Duodenal mucosa (tissue), 2 donors: ENCODE measurements at regions not wholly inside any gene's neighbourhood (a gene's known extent, or its start where the extent isn't known, plus 50 kb on each side); places are given as distances from the start of the nearest gene placed in this dataset.

Experiments used
- H3K27ac ChIP-seq: one replicate; pipeline ENCODE4 v1.7.0; 2013; ENCODE audit warnings: low read depth, low read length
- H3K27me3 ChIP-seq, 2 donors: one replicate each; pipeline ENCODE4 v1.7.0; 2013; ENCODE audit warnings: low read length in 2 of 2, control low read depth in 1 of 2; ENCODE audit not compliant: insufficient read depth in 2 of 2, control insufficient read depth in 1 of 2
- H3K36me3 ChIP-seq, 2 donors: one replicate each; pipeline ENCODE4 v1.7.0; 2013; ENCODE audit warnings: low read length in 2 of 2, control low read depth in 1 of 2; ENCODE audit not compliant: insufficient read depth in 2 of 2, control insufficient read depth in 1 of 2
- H3K4me1 ChIP-seq, 2 donors: one replicate each; pipeline ENCODE4 v1.7.0; 2013; ENCODE audit warnings: low read length in 2 of 2, control low read depth in 1 of 2; ENCODE audit not compliant: insufficient read depth in 2 of 2, control insufficient read depth in 1 of 2
- H3K4me3 ChIP-seq, 2 donors: one replicate each; pipeline ENCODE4 v1.7.0; 2013; ENCODE audit warnings: low read length in 2 of 2, low read depth in 1 of 2
- H3K9ac ChIP-seq, 2 donors: one replicate each; pipeline ENCODE4 v1.7.0; 2013; ENCODE audit warnings: low read length in 2 of 2, low read depth in 1 of 2
- H3K9me3 ChIP-seq, 2 donors: one replicate each; pipeline ENCODE4 v1.7.0; 2013; ENCODE audit warnings: low read length in 2 of 2, control low read depth in 1 of 2; ENCODE audit not compliant: control insufficient read depth in 1 of 2

DNA sequence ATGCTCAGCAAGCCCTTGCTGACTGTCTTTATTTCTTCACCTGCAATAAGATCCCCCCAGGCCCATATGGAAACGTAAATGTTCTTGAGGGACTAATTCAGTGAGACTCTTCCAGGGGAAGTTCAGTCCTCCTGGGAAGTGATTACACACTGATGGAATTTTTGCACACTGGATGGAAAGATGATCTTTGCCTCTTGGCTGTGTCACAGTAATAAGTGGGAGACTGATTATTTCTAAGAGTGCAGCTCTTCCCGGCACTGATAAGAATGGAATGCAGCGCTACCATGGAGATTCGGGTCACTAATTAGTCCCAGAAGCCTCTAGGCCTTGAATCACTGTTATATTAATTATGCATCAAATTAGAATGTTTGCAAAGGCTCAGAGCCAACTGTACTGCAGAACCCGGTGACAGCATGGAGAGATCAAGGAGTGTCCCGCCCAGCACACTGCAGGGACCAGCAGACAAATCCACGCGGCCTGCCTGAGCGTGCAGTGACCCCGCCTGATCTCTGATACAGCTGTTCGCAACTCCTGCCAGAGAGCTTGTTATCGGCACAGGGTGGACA, 178.3 kb downstream of the SNX19 start:
- Histone ChIP-seq H3K4me1 (peaks cover 7 to 14% of the 10 kb centered on the region in 2 donors), H3K9ac (no peak overlapping the region), H3K4me3 (no peak overlapping the region), H3K27me3 (no peaks in the 10 kb centered on the region), H3K9me3 (peaks cover 6 to 10% of the 10 kb centered on the region in 2 donors), H3K27ac (no peak overlapping the region), H3K36me3 (no peaks in the 10 kb centered on the region)

DNA sequence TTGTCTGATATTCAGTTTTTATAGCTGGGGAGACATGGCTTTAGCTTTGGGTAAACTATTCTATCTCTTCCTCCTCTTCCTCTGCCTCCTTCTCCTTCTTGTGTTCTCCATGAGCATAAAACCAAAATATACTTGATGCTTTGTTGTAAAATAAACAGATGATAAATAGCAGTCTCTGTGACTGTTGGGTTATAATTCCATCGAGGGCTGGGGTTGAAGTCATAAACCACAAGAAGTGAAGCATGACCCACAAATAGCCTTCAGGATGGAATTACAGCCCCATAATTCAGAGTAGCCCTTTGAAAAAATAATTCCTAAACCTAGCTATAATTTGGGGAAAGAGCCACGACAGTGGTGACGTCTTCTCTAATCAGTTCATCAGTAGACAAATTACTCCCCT, 177.7 kb downstream of the SNX19 start:
- Histone ChIP-seq H3K4me1 (peaks cover 7 to 14% of the 10 kb centered on the region in 2 donors), H3K36me3 (no peaks in the 10 kb centered on the region), H3K9ac (no peak overlapping the region), H3K27ac (no peak overlapping the region), H3K4me3 (no peak overlapping the region), H3K9me3 (peaks cover 6 to 10% of the 10 kb centered on the region in 2 donors), H3K27me3 (no peaks in the 10 kb centered on the region)

DNA sequence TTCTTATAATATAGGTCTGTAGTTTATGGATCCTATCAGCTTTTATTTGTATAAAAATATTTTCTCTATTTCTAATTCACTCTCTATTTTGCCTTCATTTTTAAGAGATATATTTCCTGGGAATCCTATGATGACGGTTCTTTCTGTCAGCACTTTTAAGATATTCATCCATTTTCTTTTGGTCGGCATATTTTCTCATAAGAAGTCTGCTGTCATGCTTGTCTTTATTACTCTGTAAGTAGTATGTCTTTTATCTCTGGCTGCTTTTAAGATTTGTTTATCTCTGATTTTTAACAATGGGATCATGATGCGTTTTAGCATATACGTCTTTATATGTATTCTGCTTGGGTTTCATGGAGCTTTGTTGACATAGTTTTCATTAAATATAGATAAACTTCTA, 175.5 kb downstream of the SNX19 start:
- no peak overlapping the region for H3K4me3 ChIP-seq

DNA sequence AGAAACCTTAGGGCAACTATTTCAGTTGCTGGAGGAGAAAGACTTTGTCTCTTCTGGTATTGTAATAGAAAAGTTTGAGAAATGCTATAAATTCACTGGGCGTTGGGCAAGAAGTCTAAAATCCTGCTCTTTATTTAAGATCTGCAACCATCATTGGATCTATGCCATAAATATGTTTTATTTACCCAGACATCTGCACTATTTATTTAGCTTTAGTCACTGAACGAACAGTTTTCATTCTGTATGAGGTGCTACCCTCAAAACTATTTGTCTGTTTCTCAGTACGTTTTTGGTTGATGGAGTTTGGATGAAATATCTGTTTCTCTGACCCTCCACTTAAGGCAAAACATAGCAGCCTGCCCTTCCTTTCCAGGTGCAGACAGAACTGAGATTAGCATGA, 171.5 kb downstream of the SNX19 start:
- H3K27me3 ChIP-seq, result no peaks in the 10 kb centered on the region
- peaks cover 6 to 10% of the 10 kb centered on the region in 2 donors for H3K9me3 ChIP-seq
- H3K9ac ChIP-seq, result no peak overlapping the region
- no peaks in the 10 kb centered on the region for H3K36me3 ChIP-seq
- no peak overlapping the region for H3K27ac ChIP-seq
- H3K4me3 ChIP-seq, result no peak overlapping the region
- peaks cover 4 to 11% of the 10 kb centered on the region in 2 donors for H3K4me1 ChIP-seq

More for the DNA sequence above, 175.5 kb downstream of the SNX19 start:
- no peak overlapping the region for H3K27ac ChIP-seq
- H3K9me3 ChIP-seq, result peaks cover 6 to 10% of the 10 kb centered on the region in 2 donors
- no peaks in the 10 kb centered on the region for H3K36me3 ChIP-seq
- no peaks in the 10 kb centered on the region for H3K27me3 ChIP-seq
- H3K9ac ChIP-seq, result no peak overlapping the region
- H3K4me1 ChIP-seq, result peaks cover 7 to 14% of the 10 kb centered on the region in 2 donors

DNA sequence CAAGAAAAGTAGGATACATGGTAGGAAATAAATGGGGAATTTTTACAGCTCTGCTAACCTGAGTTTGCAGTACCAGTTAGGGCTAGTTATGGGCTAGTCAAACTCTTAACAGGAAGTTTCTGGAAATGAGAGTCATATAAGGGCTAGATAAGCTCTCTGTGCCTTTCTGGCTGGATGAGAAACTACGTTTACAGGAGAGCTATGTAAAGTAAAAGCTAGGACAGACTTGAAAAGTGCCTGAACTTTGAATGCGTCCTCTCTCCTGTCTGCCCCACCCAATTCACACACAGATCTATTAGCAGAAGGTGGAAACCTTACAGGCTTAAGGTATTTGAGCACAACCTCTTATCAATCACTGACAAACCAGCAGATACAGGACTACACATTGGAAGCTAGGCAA, 167.1 kb downstream of the SNX19 start:
- no peaks in the 10 kb centered on the region for H3K27me3 ChIP-seq
- H3K4me1 ChIP-seq, result peaks cover 4 to 12% of the 10 kb centered on the region in 2 donors
- H3K27ac ChIP-seq, result no peak overlapping the region
- no peak overlapping the region for H3K4me3 ChIP-seq
- no peak overlapping the region for H3K9ac ChIP-seq
- H3K9me3 ChIP-seq, result no peaks in the 10 kb centered on the region
- no peaks in the 10 kb centered on the region for H3K36me3 ChIP-seq

DNA sequence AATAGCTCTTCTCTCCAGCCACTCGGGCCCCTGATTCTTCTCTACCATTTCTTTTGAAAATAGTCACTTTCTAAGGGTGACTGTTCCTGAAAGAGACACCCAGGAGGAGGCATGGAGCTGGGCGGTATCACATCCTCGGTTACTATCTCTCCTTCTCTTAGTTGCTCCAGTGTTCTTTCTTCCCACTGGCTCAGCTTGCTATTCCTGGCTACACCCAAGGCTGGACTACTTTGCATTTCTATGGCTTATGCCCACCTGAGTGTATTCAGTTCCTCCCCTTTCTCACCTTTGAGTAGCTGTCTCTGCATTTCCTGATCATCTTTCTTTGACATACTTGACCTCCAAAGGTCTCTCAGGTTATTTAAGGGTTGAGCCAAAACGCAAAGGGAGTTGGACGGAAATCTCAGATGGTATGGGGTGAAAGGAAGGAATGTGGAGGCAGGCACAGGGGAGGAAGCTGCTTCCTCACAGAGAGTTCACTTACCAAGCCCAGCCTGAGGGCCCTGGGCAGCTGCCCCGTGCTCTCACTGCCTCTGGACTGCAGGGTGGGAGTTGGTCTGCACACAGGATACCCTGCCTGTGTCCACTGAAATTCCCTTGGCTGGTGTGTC, 155.7 kb downstream of the SNX19 start:
- no peaks in the 10 kb centered on the region for H3K4me1 ChIP-seq
- H3K9ac ChIP-seq, result no peak overlapping the region
- no peaks in the 10 kb centered on the region for H3K36me3 ChIP-seq
- H3K9me3 ChIP-seq, result no peaks in the 10 kb centered on the region
- H3K4me3 ChIP-seq, result no peak overlapping the region
- peaks cover 0 to 4% of the 10 kb centered on the region in 2 donors for H3K27me3 ChIP-seq
- H3K27ac ChIP-seq, result no peak overlapping the region

DNA sequence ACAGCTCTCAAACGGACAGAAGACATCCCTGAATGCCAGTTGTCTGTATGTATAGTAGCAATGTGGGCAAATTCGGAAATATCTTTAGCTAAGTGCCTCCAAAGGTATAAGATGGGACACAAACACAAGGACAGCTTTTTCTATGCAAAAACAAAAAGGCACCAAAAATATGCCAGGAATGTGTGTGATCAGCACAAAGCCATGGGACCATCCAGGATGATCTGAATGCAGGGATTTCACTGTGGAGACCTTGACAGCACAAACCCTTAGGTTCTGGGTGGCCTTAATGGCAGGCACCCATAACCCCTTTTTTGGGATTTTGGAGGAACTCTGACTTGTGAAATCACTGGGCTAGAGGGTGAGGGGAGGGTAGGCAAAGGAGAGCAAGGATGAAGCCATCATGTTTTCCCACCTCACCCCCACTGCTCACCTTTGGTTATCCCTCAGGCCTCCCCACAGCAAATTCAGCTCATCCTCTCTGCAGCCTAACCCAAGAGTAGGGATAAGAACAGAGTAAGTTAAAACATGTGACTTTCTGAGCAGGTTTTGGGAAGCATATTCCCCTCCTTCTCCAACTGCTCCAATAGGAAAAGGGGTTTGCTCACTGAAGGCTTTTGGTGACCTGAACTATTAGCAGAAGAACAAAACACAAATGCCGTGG, 154.6 kb downstream of the SNX19 start:
- Histone ChIP-seq H3K27me3 (peaks cover 0 to 4% of the 10 kb centered on the region in 2 donors), H3K4me3 (no peak overlapping the region), H3K36me3 (no peaks in the 10 kb centered on the region), H3K9me3 (no peaks in the 10 kb centered on the region), H3K4me1 (no peaks in the 10 kb centered on the region), H3K9ac (no peak overlapping the region), H3K27ac (no peak overlapping the region)

DNA sequence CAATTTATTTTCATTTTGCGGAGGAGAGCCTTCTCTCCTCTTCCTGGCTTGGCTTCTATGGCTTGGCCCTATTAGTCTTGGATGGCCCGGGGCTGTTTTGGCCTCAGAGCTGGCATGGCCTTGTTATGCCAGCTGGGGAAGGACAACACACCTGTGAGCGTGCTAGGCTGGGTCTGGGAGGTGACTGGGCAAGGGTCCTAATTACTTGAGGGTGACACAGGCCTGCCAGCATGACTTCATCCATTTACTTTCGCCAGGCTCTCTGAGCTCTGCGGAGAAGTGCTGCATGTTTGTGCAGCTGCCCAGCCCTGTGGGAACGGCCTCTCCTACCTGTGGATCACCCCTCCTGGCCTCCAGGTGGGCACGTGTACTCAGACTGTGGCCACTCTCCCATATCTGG, 153.6 kb downstream of the SNX19 start:
- no peak overlapping the region for H3K4me3 ChIP-seq
- H3K27me3 ChIP-seq, result peaks cover 0 to 4% of the 10 kb centered on the region in 2 donors
- no peaks in the 10 kb centered on the region for H3K36me3 ChIP-seq
- no peak overlapping the region for H3K9ac ChIP-seq
- H3K4me1 ChIP-seq, result no peaks in the 10 kb centered on the region
- no peak overlapping the region for H3K27ac ChIP-seq
- H3K9me3 ChIP-seq, result no peaks in the 10 kb centered on the region

DNA sequence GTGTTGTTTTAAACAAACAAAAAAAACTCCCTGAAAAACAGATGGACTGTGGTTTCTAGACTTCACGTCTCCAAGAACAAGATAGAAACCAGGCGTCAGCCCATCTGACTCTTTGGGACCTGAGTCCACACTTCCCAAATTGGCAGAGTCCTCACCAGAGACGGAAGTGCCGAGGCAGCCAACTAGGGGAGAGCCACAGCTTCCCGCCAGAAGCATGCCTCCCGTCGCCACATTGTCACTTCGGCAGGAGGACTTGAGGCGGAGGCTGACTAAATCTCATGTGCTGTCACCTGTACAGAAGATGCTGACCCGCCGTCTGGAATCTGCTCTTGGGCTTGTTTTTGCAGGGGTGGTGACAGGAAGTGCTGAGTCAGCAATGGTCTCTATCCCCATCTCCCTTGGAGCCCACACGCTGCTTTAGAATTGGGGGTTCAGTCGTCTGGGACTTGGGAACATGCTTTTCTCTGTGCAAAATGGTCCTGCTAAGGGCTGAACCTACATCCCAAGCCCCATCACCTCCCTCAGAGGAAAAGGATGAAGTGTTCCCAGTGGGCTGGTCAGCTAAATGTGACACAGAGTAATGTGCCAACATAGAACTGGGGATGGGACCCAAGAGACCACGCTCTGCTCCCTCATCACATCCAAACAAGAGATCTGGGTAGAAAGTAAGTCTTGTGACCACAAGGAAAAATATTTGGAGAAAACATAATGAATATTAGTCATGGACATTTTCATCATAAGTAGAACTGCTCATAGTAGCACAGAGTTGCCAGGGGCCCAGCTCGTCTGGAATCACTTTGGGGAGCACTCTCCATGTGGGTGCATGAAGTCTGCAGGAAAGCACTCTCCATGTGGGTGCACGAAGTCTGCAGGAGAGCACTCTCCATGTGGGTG, 152.9 kb downstream of the SNX19 start:
- Histone ChIP-seq H3K9ac (no peak overlapping the region), H3K4me1 (no peaks in the 10 kb centered on the region), H3K27me3 (peaks cover 0 to 4% of the 10 kb centered on the region in 2 donors), H3K36me3 (no peaks in the 10 kb centered on the region), H3K27ac (no peak overlapping the region), H3K4me3 (no peak overlapping the region), H3K9me3 (no peaks in the 10 kb centered on the region)

DNA sequence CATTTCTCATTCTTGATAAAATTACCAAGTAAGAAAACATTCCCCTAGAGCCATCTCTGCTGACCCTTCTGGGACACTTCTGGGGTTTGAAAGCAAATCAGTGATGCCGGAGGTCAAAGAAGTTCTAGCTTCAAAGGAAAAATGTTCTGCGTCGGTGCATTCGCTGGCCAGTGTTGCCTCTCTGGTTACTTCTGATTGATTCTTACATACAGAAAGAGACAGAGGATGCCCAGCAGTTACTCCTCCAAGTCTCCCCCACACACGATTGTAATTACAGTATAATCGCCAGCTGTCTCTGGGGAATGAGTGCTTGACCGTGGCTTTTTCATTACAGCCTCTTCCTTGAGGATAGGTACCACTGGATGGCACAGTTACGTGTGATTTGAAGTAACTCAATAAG, 150.9 kb downstream of the SNX19 start:
- Histone ChIP-seq H3K36me3 (no peaks in the 10 kb centered on the region), H3K27ac (no peak overlapping the region), H3K9ac (no peak overlapping the region), H3K4me1 (peaks cover 5 to 9% of the 10 kb centered on the region in 2 donors), H3K4me3 (no peak overlapping the region), H3K27me3 (peaks cover 0 to 4% of the 10 kb centered on the region in 2 donors), H3K9me3 (no peaks in the 10 kb centered on the region)
